H1 (cell line): ENCODE measurements at regions not wholly inside any gene's neighbourhood (a gene's known extent, or its start where the extent isn't known, plus 50 kb on each side); places are given as distances from the start of the nearest gene placed in this dataset.
A peak's percentile ranks its signal among the peaks of the same experiment; 100 is the strongest.

Experiments used
- CTCF ChIA-PET: fragments of 300-600 bp; sonication (Branson Sonifier 250); formaldehyde crosslinking; loops from one replicate; lab custom pipeline; 2021; ENCODE audit not compliant: partially characterized antibody; lab: Charles Lee
- POLR2A ChIA-PET: fragments of 300-600 bp; sonication (Branson Sonifier 250); formaldehyde crosslinking; loops from one replicate; lab custom pipeline; 2021; ENCODE audit warnings: inconsistent platforms; ENCODE audit not compliant: partially characterized antibody; lab: Charles Lee
- DNase-seq, 2 experiments: peaks; one replicate each; pipeline versions ENCODE4 v3.0.0 to v3.0.0-alpha.2; 2010 to 2022; ENCODE audit warnings: low spot score in 2 of 2, low read depth in 1 of 2, mixed read lengths in 1 of 2
- FAIRE-seq: peaks from 2 replicates; lab custom pipeline; 2011; peaks lifted over from hg19 to GRCh38; lab: Jason Lieb, UNC
- H2AFZ ChIP-seq: 2 replicates; pipeline ENCODE4 v1.8.1; 2012; ENCODE audit warnings: low read length, inconsistent platforms
- H2AK5ac ChIP-seq: 2 replicates; pipeline ENCODE4 v1.6.1; 2013; ENCODE audit warnings: low read depth, low read length
- H2BK120ac ChIP-seq: replicated peaks from 2 replicates; pipeline ENCODE3; 2013; ENCODE audit warnings: low read depth, low read length, inconsistent platforms
- H2BK12ac ChIP-seq: 2 replicates; pipeline ENCODE4 v1.6.1; 2013; ENCODE audit warnings: low read depth, low read length
- H2BK15ac ChIP-seq: 2 replicates; pipeline ENCODE4 v1.6.1; 2013; ENCODE audit warnings: low read length
- H2BK20ac ChIP-seq: 2 replicates; pipeline ENCODE4 v1.6.1; 2013; ENCODE audit warnings: low read length
- H2BK5ac ChIP-seq: 2 replicates; pipeline ENCODE4 v1.6.1; 2013; ENCODE audit warnings: low read depth, low read length
- H3K14ac ChIP-seq: 2 replicates; pipeline ENCODE4 v1.6.1; 2013; ENCODE audit warnings: inconsistent platforms; ENCODE audit not compliant: insufficient read length
- H3K18ac ChIP-seq: 2 replicates; pipeline ENCODE4 v1.6.1; 2013; ENCODE audit warnings: low read length; ENCODE audit errors: extremely low read depth
- H3K23ac ChIP-seq: 2 replicates; pipeline ENCODE4 v1.6.1; 2013; ENCODE audit warnings: inconsistent platforms; ENCODE audit not compliant: insufficient read length
- H3K23me2 ChIP-seq: 2 replicates; pipeline ENCODE4 v1.6.1; 2013; ENCODE audit warnings: low read depth, low read length
- H3K27ac ChIP-seq: 2 replicates; pipeline ENCODE4 v1.6.1; 2011; ENCODE audit warnings: low read depth, low read length, inconsistent platforms
- H3K27me3 ChIP-seq, 4 experiments: replicated peaks in 1 of 4; 1 replicate in 1 of 4; 2 replicates in 3 of 4; pipeline versions ENCODE4 v1.6.1 to v1.8.1; 2011 to 2013; ENCODE audit warnings: low read length in 3 of 4, mild to moderate bottlenecking in 3 of 4, inconsistent platforms in 2 of 4, mixed read lengths in 2 of 4, moderate library complexity in 1 of 4; ENCODE audit not compliant: control insufficient read depth in 3 of 4, insufficient read depth in 3 of 4; ENCODE audit errors: extremely low read depth in 1 of 4
- H3K36me3 ChIP-seq, 4 experiments: 2 replicates each; pipeline versions ENCODE4 v1.6.1 to v1.8.1; 2011 to 2013; ENCODE audit warnings: mild to moderate bottlenecking in 4 of 4, low read length in 3 of 4, moderate library complexity in 2 of 4, control low read depth in 1 of 4, inconsistent platforms in 1 of 4; ENCODE audit not compliant: insufficient read depth in 4 of 4, control insufficient read depth in 2 of 4
- H3K4ac ChIP-seq: replicated peaks from 2 replicates; pipeline ENCODE3; 2013; ENCODE audit warnings: low read length, low read depth, mixed read lengths, inconsistent platforms; ENCODE audit not compliant: insufficient read length
- H3K4me1 ChIP-seq, 4 experiments: replicated peaks in 1 of 4; 1 replicate in 1 of 4; 2 replicates in 3 of 4; pipeline versions ENCODE4 v1.6.1 to v1.8.1; 2011 to 2013; ENCODE audit warnings: low read length in 3 of 4, inconsistent platforms in 2 of 4, mixed read lengths in 1 of 4; ENCODE audit not compliant: insufficient read depth in 4 of 4, control insufficient read depth in 3 of 4
- H3K4me2 ChIP-seq, 2 experiments: 2 replicates each; pipeline versions ENCODE4 v1.6.1 to v1.8.1; 2011 to 2013; ENCODE audit warnings: low read depth in 2 of 2, low read length in 2 of 2, control low read depth in 1 of 2, inconsistent platforms in 1 of 2, mild to moderate bottlenecking in 1 of 2; ENCODE audit not compliant: insufficient read depth in 1 of 2
- H3K4me3 ChIP-seq, 4 experiments: fragments of 200-600, 300-600 bp in 1 of 4; sonication (generic), shearing (Covaris generic), sonication (Bioruptor Twin) in 1 of 4; 2 replicates each; pipeline versions ENCODE4 v1.5.1 to v1.8.1; 2011 to 2016; ENCODE audit warnings: low read length in 4 of 4, low read depth in 3 of 4, control low read depth in 2 of 4, inconsistent platforms in 2 of 4, mild to moderate bottlenecking in 2 of 4, mixed read lengths in 1 of 4, moderate library complexity in 1 of 4; ENCODE audit not compliant: insufficient read depth in 2 of 4; ENCODE audit errors: extremely low read depth in 1 of 4
- H3K56ac ChIP-seq: replicated peaks from 2 replicates; pipeline ENCODE3; 2013; ENCODE audit warnings: low read depth, mild to moderate bottlenecking, mixed read lengths, low read length, inconsistent platforms; ENCODE audit not compliant: insufficient read length
- H3K79me1 ChIP-seq: 2 replicates; pipeline ENCODE4 v1.6.1; 2013; ENCODE audit warnings: low read depth, low read length, control low read depth
- H3K79me2 ChIP-seq, 2 experiments: 2 replicates each; pipeline versions ENCODE4 v1.6.1 to v1.8.1; 2012 to 2013; ENCODE audit warnings: low read length in 2 of 2, mild to moderate bottlenecking in 2 of 2, inconsistent platforms in 1 of 2; ENCODE audit not compliant: insufficient read depth in 2 of 2, control insufficient read depth in 1 of 2
- H3K9ac ChIP-seq, 4 experiments: replicated peaks in 1 of 4; 1 replicate in 1 of 4; 2 replicates in 3 of 4; pipeline versions ENCODE4 v1.6.1 to v1.8.1; 2011 to 2013; ENCODE audit warnings: low read depth in 3 of 4, low read length in 3 of 4, control low read depth in 2 of 4, mild to moderate bottlenecking in 2 of 4, moderate library complexity in 2 of 4, inconsistent platforms in 1 of 4; ENCODE audit errors: extremely low read depth in 1 of 4
- H3K9me3 ChIP-seq, 2 experiments: 2 replicates each; pipeline versions ENCODE4 v1.6.1 to v1.8.1; 2012 to 2013; ENCODE audit warnings: mild to moderate bottlenecking in 2 of 2, moderate library complexity in 2 of 2, control low read depth in 1 of 2, inconsistent platforms in 1 of 2, low read depth in 1 of 2, low read length in 1 of 2, mixed read lengths in 1 of 2; ENCODE audit not compliant: insufficient read depth in 2 of 2
- H4K20me1 ChIP-seq, 2 experiments: replicated peaks in 1 of 2; 2 replicates each; pipeline versions ENCODE3 to v1.8.1; 2011 to 2013; ENCODE audit warnings: inconsistent platforms in 2 of 2, low read length in 2 of 2, mild to moderate bottlenecking in 1 of 2; ENCODE audit not compliant: insufficient read depth in 2 of 2, control insufficient read depth in 1 of 2
- H4K5ac ChIP-seq: 2 replicates; pipeline ENCODE4 v1.6.1; 2013; ENCODE audit warnings: low read length, low read depth, mixed read lengths, inconsistent platforms; ENCODE audit not compliant: insufficient read length
- H4K8ac ChIP-seq: 2 replicates; pipeline ENCODE4 v1.8.0; 2013; ENCODE audit warnings: mild to moderate bottlenecking, moderate library complexity, low read length, inconsistent platforms; ENCODE audit not compliant: insufficient read depth; ENCODE audit errors: extremely low read depth
- H4K91ac ChIP-seq: replicated peaks from 2 replicates; pipeline ENCODE3; 2013; ENCODE audit warnings: low read length, mixed read lengths, inconsistent platforms; ENCODE audit not compliant: insufficient read length
- CEBPB ChIP-seq: IDR thresholded peaks from 2 replicates; pipeline ENCODE4 v1.6.1; 2012; ENCODE audit warnings: low read depth, low read length
- CREB1 ChIP-seq: IDR thresholded peaks from 2 replicates; pipeline ENCODE4 v1.6.1; 2012; ENCODE audit warnings: inconsistent platforms
- EGR1 ChIP-seq: IDR thresholded peaks from 2 replicates; pipeline ENCODE4 v1.6.1; 2011; ENCODE audit warnings: low read depth, low read length, borderline replicate concordance
- FOSL1 ChIP-seq: IDR thresholded peaks from 2 replicates; pipeline ENCODE4 v1.6.1; 2011; ENCODE audit warnings: mild to moderate bottlenecking, low read depth, low read length, moderate library complexity; ENCODE audit not compliant: insufficient read depth
- GTF2F1 ChIP-seq: IDR thresholded peaks from 2 replicates; pipeline ENCODE4 v1.6.1; 2012; ENCODE audit warnings: low read depth, low read length, improper control_type of control experiment, borderline replicate concordance
- KDM4A ChIP-seq: IDR thresholded peaks from one replicate; pipeline ENCODE4 v1.7.1; 2012; ENCODE audit warnings: low read depth, mild to moderate bottlenecking, moderate library complexity, low read length, inconsistent platforms; ENCODE audit not compliant: severe bottlenecking
- RXRA ChIP-seq: IDR thresholded peaks from 2 replicates; pipeline ENCODE4 v1.6.1; 2011; ENCODE audit warnings: low read depth, mild to moderate bottlenecking, low read length, moderate library complexity; ENCODE audit not compliant: insufficient read depth
- SIN3A ChIP-seq, 2 experiments: IDR thresholded peaks in 1 of 2; conservative IDR thresholded peaks in 1 of 2; 2 replicates each; pipeline ENCODE4 v1.6.1; 2011 to 2012; ENCODE audit warnings: low read length in 2 of 2, improper control_type of control experiment in 1 of 2, low read depth in 1 of 2, mild to moderate bottlenecking in 1 of 2
- SRF ChIP-seq: IDR thresholded peaks from 2 replicates; pipeline ENCODE4 v1.6.1; 2011; ENCODE audit warnings: mild to moderate bottlenecking, low read depth, low read length, moderate library complexity
- SUZ12 ChIP-seq: fragments of 200-600 bp; sonication (generic); IDR thresholded peaks from 2 replicates; pipeline ENCODE4 v1.6.1; 2012; ENCODE audit warnings: mild to moderate bottlenecking, inconsistent platforms, low read length, moderate library complexity, mixed read lengths
- TAF7 ChIP-seq: optimal IDR thresholded peaks from 2 replicates; pipeline ENCODE3; 2011; ENCODE audit warnings: low read depth, mild to moderate bottlenecking, inconsistent platforms, low read length, moderate library complexity, borderline replicate concordance
- WGBS, 2 experiments: shearing (Covaris generic) in 1 of 2; methylation state at CpG; one replicate each; pipeline versions ENCODE4 v1.1.6 to v1.1.7; 2013 to 2015; ENCODE audit warnings: low lambda C conversion rate in 2 of 2, mixed read lengths in 2 of 2, inconsistent platforms in 1 of 2, low coverage in 1 of 2, missing lambda C conversion rate in 1 of 2; ENCODE audit not compliant: insufficient replicate concordance in 2 of 2, insufficient coverage in 1 of 2, insufficient read length in 1 of 2; ENCODE audit errors: extremely low coverage in 1 of 2, missing lambda C conversion rate in 1 of 2; 5-methylcytosine and 5-hydroxymethylcytosine counted together

DNA sequence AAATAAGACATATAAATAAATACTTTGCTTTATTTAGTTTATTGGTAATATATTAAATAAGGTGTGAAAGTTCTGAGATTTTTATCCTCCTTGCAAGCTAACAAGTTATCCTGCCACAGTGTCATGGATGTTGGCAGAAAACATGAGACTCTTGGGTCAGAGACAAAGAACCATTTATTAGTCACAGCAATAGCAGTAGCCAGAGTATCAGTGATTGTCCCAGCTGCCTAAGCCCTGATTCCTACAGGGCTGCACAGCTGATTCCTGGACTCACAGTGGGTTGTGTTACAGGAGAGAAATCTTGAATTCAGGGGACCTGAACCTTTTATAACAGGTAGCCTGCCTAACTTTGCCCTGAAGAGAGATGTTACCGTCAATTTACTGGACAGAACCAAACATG is 304.5 kb upstream of the ZNF608 start:
- no peak for FAIRE-seq
- Histone ChIP-seq H3K23me2 (0 out of 2 replicates have a peak, but pooled peaks cover 2% of the 10 kb centered on the region), H4K8ac (no peak overlapping the region), H3K4me2 (no peak overlapping the region), H3K9me3 (peaks cover 0 to 3% of the 10 kb centered on the region in 2 experiments; a peak in 1 of 4 replicates), H3K14ac (no peak overlapping the region), H3K79me1 (no peaks in the 10 kb centered on the region), H2BK120ac (no peak overlapping the region), H2AFZ (no peak overlapping the region), H2AK5ac (no peak overlapping the region), H2BK15ac (no peak overlapping the region), H2BK12ac (no peak overlapping the region), H3K9ac (no peak overlapping the region), H3K27me3 (no peaks in the 10 kb centered on the region), H3K4ac (no peak overlapping the region), H2BK5ac (no peak overlapping the region), H3K4me3 (no peak overlapping the region), H4K20me1 (no peaks in the 10 kb centered on the region), H3K56ac (no peak overlapping the region), H3K27ac (no peak overlapping the region), H4K5ac (no peak overlapping the region), H2BK20ac (peak overlapping the region; percentile 40; the same call in 1 of the 2 replicates), H3K23ac (no peak overlapping the region), H3K18ac (no peak overlapping the region), H4K91ac (no peak overlapping the region), H3K36me3 (no peaks in the 10 kb centered on the region), H3K4me1 (peaks cover 0 to 17% (median 4%) of the 10 kb centered on the region in 4 experiments; a peak in 2 of 7 replicates), H3K79me2 (no peaks in the 10 kb centered on the region)
- TF ChIP-seq CEBPB (no peak), RXRA (no peak), FOSL1 (no peak), SUZ12 (no peak), SIN3A (conservative IDR thresholded peaks at IDR 0.05 in 1 of 2, IDR thresholded peaks at IDR 0.05 in 1 of 2; ENCODE audit: low read depth in 1 of 2, low read length in 2 of 2) (no peak), KDM4A (no peak), GTF2F1 (no peak), SRF (no peak), EGR1 (no peak), CREB1 (no peak), TAF7 (no peak)
- POLR2A ChIA-PET = no interaction called here
- CTCF ChIA-PET = interaction anchor here (0.9 kb wide), 1 partner anchor 300 kb away, joined by 3 read pairs; no protein-coding TSS in a partner anchor
- WGBS, 2 experiments = 100% methylated on average over 1 of the region's 1 CpG; no CpG with 5 or more reads in 1 of the 2 experiments
- DNase-seq = no peak
